CD4-positive, alpha-beta T cell (primary cell): ENCODE measurements at regions not wholly inside any gene's neighbourhood (a gene's known extent, or its start where the extent isn't known, plus 50 kb on each side); places are given as distances from the start of the nearest gene placed in this dataset.
A peak's percentile ranks its signal among the peaks of the same experiment; 100 is the strongest.

Experiments
- ATAC-seq: fragments of 200-7000 bp; cut with Tn5 transposase; one replicate; pipeline ENCODE4 v1.10.0; 2022; ENCODE audit warnings: mild to moderate bottlenecking; ENCODE audit not compliant: poor library complexity
- CTCF ChIA-PET: fragments of 350-600 bp; sonication (Branson Sonifier 250); formaldehyde crosslinking; loops from one replicate; lab custom pipeline; 2021; ENCODE audit warnings: antibody characterized with exemption, inconsistent platforms; lab: Charles Lee
- POLR2A ChIA-PET: fragments of 350-600 bp; sonication (Branson Sonifier 250); formaldehyde crosslinking; loops from one replicate; lab custom pipeline; 2021; ENCODE audit warnings: antibody characterized with exemption, inconsistent platforms; lab: Charles Lee
- DNase-seq, 14 experiments: peaks; one replicate each; pipeline ENCODE4 v3.0.0-alpha.2; 2013 to 2020; ENCODE audit warnings: mixed read lengths in 2 of 14
- H3K27ac ChIP-seq, 2 donors: one replicate each; pipeline versions ENCODE4 v1.5.1 to v1.7.0; 2013; ENCODE audit warnings: low read length in 2 of 2, low read depth in 1 of 2, mild to moderate bottlenecking in 1 of 2
- H3K27me3 ChIP-seq, 2 experiments: 1 replicate in 1 of 2; 2 replicates in 1 of 2; pipeline versions ENCODE4 v1.6.1 to v1.7.0; 2013; ENCODE audit warnings: low read length in 2 of 2, control low read depth in 1 of 2, mild to moderate bottlenecking in 1 of 2, moderate library complexity in 1 of 2; ENCODE audit not compliant: insufficient read depth in 2 of 2, control insufficient read depth in 1 of 2
- H3K36me3 ChIP-seq: one replicate; pipeline ENCODE4 v1.6.1; 2013; ENCODE audit warnings: low read length, control low read depth; ENCODE audit not compliant: insufficient read depth
- H3K4me1 ChIP-seq: one replicate; pipeline ENCODE4 v1.6.1; 2013; ENCODE audit warnings: low read length, control low read depth; ENCODE audit not compliant: insufficient read depth
- H3K4me3 ChIP-seq: one replicate; pipeline ENCODE4 v1.5.1; 2013; ENCODE audit warnings: mild to moderate bottlenecking, low read length, moderate library complexity
- H3K9me3 ChIP-seq, 2 experiments: 1 replicate in 1 of 2; 2 replicates in 1 of 2; pipeline versions ENCODE4 v1.6.1 to v1.7.0; 2013; ENCODE audit warnings: low read length in 2 of 2, mild to moderate bottlenecking in 2 of 2, control low read depth in 1 of 2, moderate library complexity in 1 of 2; ENCODE audit not compliant: control insufficient read depth in 1 of 2, insufficient read depth in 1 of 2
- H3K27ac Mint-ChIP-seq: one replicate; pipeline ENCODE4 v1.8.0; 2020; ENCODE audit warnings: mixed read lengths
- H3K27me3 Mint-ChIP-seq: one replicate; pipeline ENCODE4 v1.8.0; 2021; ENCODE audit warnings: mixed read lengths
- H3K36me3 Mint-ChIP-seq: one replicate; pipeline ENCODE4 v1.8.0; 2021; ENCODE audit warnings: low read depth, mixed read lengths
- H3K4me1 Mint-ChIP-seq: one replicate; pipeline ENCODE4 v1.8.0; 2021; ENCODE audit warnings: low read depth, mixed read lengths
- H3K4me3 Mint-ChIP-seq: one replicate; pipeline ENCODE4 v1.8.0; 2020; ENCODE audit warnings: mild to moderate bottlenecking, mixed read lengths
- H3K9me3 Mint-ChIP-seq: one replicate; pipeline ENCODE4 v1.8.0; 2020; ENCODE audit warnings: mixed read lengths
- CTCF ChIP-seq: fragments of 200-600 bp; IDR thresholded peaks from one replicate; pipeline ENCODE4 v1.8.0; 2022; ENCODE audit warnings: antibody characterized with exemption, mild to moderate bottlenecking
- intact Hi-C, 2 experiments: fragments of 100-400 bp; cut with DNase I in 1 of 2; cut with micrococcal nuclease in 1 of 2; formaldehyde crosslinking; loops; one replicate each; pipeline versions ENCODE4 v1.15.1 to v1.9.0; 2023 to 2025; cut with DNase I, micrococcal nuclease

GRCh38 chr22:48960980-48961660 is 866.6 kb downstream of the BRD1 start:
- peak in 1 of 14 experiments; percentile 23 for DNase-seq
- Mint-ChIP-seq H3K4me1 (no peaks in the 10 kb centered on the region), H3K4me3 (no peak overlapping the region), H3K27me3 (peaks cover 55% of the 10 kb centered on the region), H3K36me3 (no peaks in the 10 kb centered on the region), H3K27ac (no peak overlapping the region), H3K9me3 (no peaks in the 10 kb centered on the region)
- H3K4me1 ChIP-seq: no peaks in the 10 kb centered on the region
- H3K36me3 ChIP-seq: no peaks in the 10 kb centered on the region
- H3K27ac ChIP-seq: no peak overlapping the region
- CTCF ChIA-PET: no interaction called here
- no peak overlapping the region for H3K4me3 ChIP-seq
- H3K27me3 ChIP-seq: peaks cover 17 to 36% of the 10 kb centered on the region in 2 experiments
- intact Hi-C loops: no loop called here
- no peak for TF ChIP-seq CTCF
- POLR2A ChIA-PET: no interaction called here
- no peak for ATAC-seq
- H3K9me3 ChIP-seq: peaks cover 0 to 12% of the 10 kb centered on the region in 2 experiments

GRCh38 chr22:48960576-48960975 is 867.1 kb downstream of the BRD1 start:
- DNase-seq (no peak), ATAC-seq (no peak)
- Histone ChIP-seq H3K36me3 (no peaks in the 10 kb centered on the region), H3K4me1 (no peaks in the 10 kb centered on the region), H3K4me3 (no peak overlapping the region), H3K27me3 (peaks cover 17 to 36% of the 10 kb centered on the region in 2 experiments), H3K27ac (no peak overlapping the region), H3K9me3 (peaks cover 0 to 18% of the 10 kb centered on the region in 2 experiments)
- TF ChIP-seq CTCF: no peak
- H3K9me3 Mint-ChIP-seq: no peaks in the 10 kb centered on the region
- H3K4me3 Mint-ChIP-seq: no peak overlapping the region
- ChIA-PET POLR2A (no interaction called here), CTCF (no interaction called here)
- H3K4me1 Mint-ChIP-seq: no peaks in the 10 kb centered on the region
- H3K27me3 Mint-ChIP-seq: peaks cover 51% of the 10 kb centered on the region
- no peaks in the 10 kb centered on the region for H3K36me3 Mint-ChIP-seq
- no peak overlapping the region for H3K27ac Mint-ChIP-seq
- intact Hi-C loops: no loop called here

- no peak overlapping the region for H3K4me3 Mint-ChIP-seq
- H3K27ac ChIP-seq: no peak overlapping the region
- H3K4me1 ChIP-seq: no peaks in the 10 kb centered on the region
- H3K36me3 Mint-ChIP-seq: no peaks in the 10 kb centered on the region
- H3K9me3 Mint-ChIP-seq: no peaks in the 10 kb centered on the region
- intact Hi-C loops: no loop called here
- peaks cover 51% of the 10 kb centered on the region for H3K27me3 Mint-ChIP-seq
- peaks cover 0 to 21% of the 10 kb centered on the region in 2 experiments for H3K9me3 ChIP-seq
- ATAC-seq (no peak), DNase-seq (peak in 1 of 14 experiments; percentile 14)
- ChIA-PET POLR2A (no interaction called here), CTCF (no interaction called here)
- H3K27me3 ChIP-seq: peaks cover 17 to 36% of the 10 kb centered on the region in 2 experiments
- H3K4me1 Mint-ChIP-seq: no peaks in the 10 kb centered on the region
- H3K36me3 ChIP-seq: no peaks in the 10 kb centered on the region
- TF ChIP-seq CTCF: no peak
- H3K27ac Mint-ChIP-seq: no peak overlapping the region
- H3K4me3 ChIP-seq: no peak overlapping the region
Observed at GRCh38 chr22:48959496-48959895, 868.2 kb downstream of the BRD1 start.
